ENCODE measurements at regions not wholly inside any gene's neighbourhood (a gene's known extent, or its start where the extent isn't known, plus 50 kb on each side); places are given as distances from the start of the nearest gene placed in this dataset.

DNA sequence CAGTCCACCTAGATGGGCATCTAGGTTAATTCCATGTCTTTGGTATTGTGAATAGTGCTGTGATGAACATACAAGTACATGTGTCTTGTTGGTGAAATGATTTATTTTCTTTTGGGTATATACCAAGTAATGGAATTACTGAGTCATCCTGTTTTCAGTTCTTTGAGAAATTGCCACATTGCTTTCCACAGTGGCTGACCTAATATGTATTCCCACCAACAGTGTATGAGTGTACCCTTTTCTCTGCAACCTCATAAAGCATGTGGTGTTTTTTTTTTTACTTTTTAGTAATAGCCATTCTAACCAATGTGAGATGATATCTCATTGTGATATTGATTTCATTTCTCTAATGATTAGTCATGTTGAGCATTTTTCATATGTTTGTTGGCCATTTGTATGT is 86.0 kb upstream of the NDN start:
- no peak for TF ChIP-seq CTCF (IDR thresholded peaks at IDR 0.05)
- no peak for TF ChIP-seq POLR2A (IDR thresholded peaks at IDR 0.05)
- no peak for TF ChIP-seq POLR2AphosphoS5 (IDR thresholded peaks at IDR 0.05)

Data from breast epithelium (tissue), 3 donors.